ENCODE measurements at regions not wholly inside any gene's neighbourhood (a gene's known extent, or its start where the extent isn't known, plus 50 kb on each side); places are given as distances from the start of the nearest gene placed in this dataset.
A peak's percentile ranks its signal among the peaks of the same experiment; 100 is the strongest.

DNA sequence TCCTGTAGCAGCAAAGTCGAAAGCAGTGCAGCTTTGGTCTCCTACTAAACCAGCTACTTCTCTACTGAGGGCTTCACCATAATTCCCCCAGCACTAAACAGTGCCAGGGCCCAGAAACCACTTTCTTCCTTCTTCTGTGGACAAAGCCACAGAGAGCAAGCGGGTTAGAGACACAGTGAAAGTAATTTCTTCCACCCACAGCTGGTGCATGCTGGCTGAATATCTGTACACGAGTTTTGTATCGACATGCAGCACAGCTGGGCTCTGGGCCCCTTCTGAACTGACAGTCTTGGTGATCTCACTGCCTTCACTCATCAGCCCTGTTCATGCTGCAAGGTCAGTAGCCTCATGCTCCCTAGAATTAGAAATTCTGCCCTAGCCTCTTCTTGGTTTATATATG is 74.0 kb upstream of the SULT1C3 start:
- no peaks in the 10 kb centered on the region for H3K9me3 ChIP-seq
- TF ChIP-seq, protein P1, sequence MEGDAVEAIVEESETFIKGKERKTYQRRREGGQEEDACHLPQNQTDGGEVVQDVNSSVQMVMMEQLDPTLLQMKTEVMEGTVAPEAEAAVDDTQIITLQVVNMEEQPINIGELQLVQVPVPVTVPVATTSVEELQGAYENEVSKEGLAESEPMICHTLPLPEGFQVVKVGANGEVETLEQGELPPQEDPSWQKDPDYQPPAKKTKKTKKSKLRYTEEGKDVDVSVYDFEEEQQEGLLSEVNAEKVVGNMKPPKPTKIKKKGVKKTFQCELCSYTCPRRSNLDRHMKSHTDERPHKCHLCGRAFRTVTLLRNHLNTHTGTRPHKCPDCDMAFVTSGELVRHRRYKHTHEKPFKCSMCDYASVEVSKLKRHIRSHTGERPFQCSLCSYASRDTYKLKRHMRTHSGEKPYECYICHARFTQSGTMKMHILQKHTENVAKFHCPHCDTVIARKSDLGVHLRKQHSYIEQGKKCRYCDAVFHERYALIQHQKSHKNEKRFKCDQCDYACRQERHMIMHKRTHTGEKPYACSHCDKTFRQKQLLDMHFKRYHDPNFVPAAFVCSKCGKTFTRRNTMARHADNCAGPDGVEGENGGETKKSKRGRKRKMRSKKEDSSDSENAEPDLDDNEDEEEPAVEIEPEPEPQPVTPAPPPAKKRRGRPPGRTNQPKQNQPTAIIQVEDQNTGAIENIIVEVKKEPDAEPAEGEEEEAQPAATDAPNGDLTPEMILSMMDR (IDR thresholded peaks at IDR 0.05): no peak
- no peaks in the 10 kb centered on the region for H3K27me3 ChIP-seq
- DNase-seq (ENCODE audit: low spot score in 2 of 2): no peak
- H3K4me3 ChIP-seq: no peak overlapping the region
- intact Hi-C loops (cut with DNase I): no loop called here
- H3K27ac ChIP-seq: no peak overlapping the region
- H3K36me3 ChIP-seq: no peaks in the 10 kb centered on the region
- H3K4me1 ChIP-seq: no peaks in the 10 kb centered on the region

DNA sequence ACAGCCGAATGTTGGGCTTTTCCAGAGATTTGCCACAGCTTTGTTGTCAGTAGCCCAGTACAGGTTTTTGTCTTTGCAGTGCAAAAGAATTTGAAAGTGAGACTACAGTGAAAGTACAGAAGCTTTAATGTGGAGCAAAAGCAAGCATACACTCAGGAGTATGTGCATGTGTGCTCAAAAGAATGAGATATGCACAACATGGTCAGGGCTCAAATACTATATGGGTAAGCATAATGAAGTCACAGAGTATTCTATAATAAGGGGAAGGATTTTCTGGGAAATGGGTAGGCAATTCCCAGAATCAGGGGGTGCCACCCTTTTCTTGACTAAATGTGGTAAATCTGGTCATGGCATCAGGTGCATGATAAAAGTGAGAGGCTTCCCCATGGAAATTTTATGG is 72.1 kb upstream of the SULT1C3 start:
- no peak overlapping the region for H3K27ac ChIP-seq
- no peaks in the 10 kb centered on the region for H3K9me3 ChIP-seq
- H3K36me3 ChIP-seq: no peaks in the 10 kb centered on the region
- TF ChIP-seq, protein P1 (IDR thresholded peaks at IDR 0.05): no peak
- H3K4me3 ChIP-seq: no peak overlapping the region
- intact Hi-C loops (cut with DNase I): no loop called here
- H3K4me1 ChIP-seq: no peaks in the 10 kb centered on the region
- no peaks in the 10 kb centered on the region for H3K27me3 ChIP-seq
- no peak for DNase-seq (ENCODE audit: low spot score in 2 of 2)

- no peak for DNase-seq (ENCODE audit: low spot score in 2 of 2)
- intact Hi-C loops (cut with DNase I): no loop called here
- Histone ChIP-seq H3K4me1 (no peaks in the 10 kb centered on the region), H3K4me3 (no peak overlapping the region), H3K36me3 (no peaks in the 10 kb centered on the region), H3K27me3 (no peaks in the 10 kb centered on the region), H3K27ac (no peak overlapping the region), H3K9me3 (no peaks in the 10 kb centered on the region)
- TF ChIP-seq, protein P1 (IDR thresholded peaks at IDR 0.05): peak in 1 of 3 experiments; percentile 34
Measured at GRCh38 chr2:108169982-108170625, 69.7 kb upstream of the SULT1C3 start.

- intact Hi-C loops (cut with DNase I): no loop called here
Measured at GRCh38 chr2:108171657-108172056, 68.1 kb upstream of the SULT1C3 start.

GRCh38 chr2:108182489-108182888 is 57.3 kb upstream of the SULT1C3 start:
- intact Hi-C loops (cut with DNase I): no loop called here
- H3K4me3 ChIP-seq: no peak overlapping the region
- TF ChIP-seq, protein P1 (IDR thresholded peaks at IDR 0.05): no peak
- H3K9me3 ChIP-seq: no peaks in the 10 kb centered on the region
- no peaks in the 10 kb centered on the region for H3K36me3 ChIP-seq
- H3K27ac ChIP-seq: no peak overlapping the region
- no peaks in the 10 kb centered on the region for H3K4me1 ChIP-seq
- DNase-seq (ENCODE audit: low spot score in 2 of 2): no peak
- H3K27me3 ChIP-seq: no peaks in the 10 kb centered on the region

More at GRCh38 chr2:108171657-108172056, 68.1 kb upstream of the SULT1C3 start:
- no peak overlapping the region for H3K4me3 ChIP-seq
- no peaks in the 10 kb centered on the region for H3K27me3 ChIP-seq
- DNase-seq (ENCODE audit: low spot score in 2 of 2): no peak
- no peaks in the 10 kb centered on the region for H3K36me3 ChIP-seq
- TF ChIP-seq, protein P1 (IDR thresholded peaks at IDR 0.05): no peak
- H3K4me1 ChIP-seq: no peaks in the 10 kb centered on the region
- no peaks in the 10 kb centered on the region for H3K9me3 ChIP-seq
- no peak overlapping the region for H3K27ac ChIP-seq

DNA sequence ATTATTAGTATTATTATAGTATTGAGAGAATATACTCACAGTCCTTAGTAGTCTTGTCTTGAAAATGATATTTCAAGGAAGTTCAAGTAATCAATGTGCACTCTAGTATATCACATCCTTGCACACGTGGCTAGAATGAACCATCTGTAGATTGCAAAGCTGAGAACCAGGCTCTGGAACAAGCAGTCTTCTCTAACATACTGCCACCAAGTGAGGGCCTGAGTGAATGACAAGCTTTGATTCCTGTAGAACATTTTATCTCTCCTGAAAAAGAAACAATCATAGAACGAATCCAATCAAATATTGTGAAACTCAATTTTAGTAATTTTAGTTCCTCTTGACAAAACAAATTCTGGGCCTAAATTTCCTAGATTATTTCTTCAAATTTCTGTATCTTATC is 55.3 kb upstream of the SULT1C3 start:
- DNase-seq (ENCODE audit: low spot score in 2 of 2): no peak
- Histone ChIP-seq H3K9me3 (no peaks in the 10 kb centered on the region), H3K27ac (no peak overlapping the region), H3K27me3 (no peaks in the 10 kb centered on the region), H3K4me3 (no peak overlapping the region), H3K4me1 (no peaks in the 10 kb centered on the region), H3K36me3 (no peaks in the 10 kb centered on the region)
- intact Hi-C loops (cut with DNase I): no loop called here
- TF ChIP-seq, protein P1 (IDR thresholded peaks at IDR 0.05): peak in 1 of 3 experiments; percentile 19

All from ascending aorta (tissue), 2 donors.